HT1080 (cell line): ENCODE measurements at regions not wholly inside any gene's neighbourhood (a gene's known extent, or its start where the extent isn't known, plus 50 kb on each side); places are given as distances from the start of the nearest gene placed in this dataset.
"Not testable (repeated sequence)": the region's sequence is repeated elsewhere in the genome, so short reads cannot be mapped to it uniquely, and the experiment has no call there.

ENCODE experiments used
- DNase-seq: peaks from one replicate; pipeline ENCODE4 v3.0.0-alpha.2; 2015; ENCODE audit warnings: low read depth

- DNase-seq: no peak
These were observed 194.2 kb upstream of the HDAC4 start for GRCh38 chr2:239594772-239595608.

- DNase-seq: no peak
These were observed 193.4 kb upstream of the HDAC4 start for GRCh38 chr2:239594019-239594771.

DNA sequence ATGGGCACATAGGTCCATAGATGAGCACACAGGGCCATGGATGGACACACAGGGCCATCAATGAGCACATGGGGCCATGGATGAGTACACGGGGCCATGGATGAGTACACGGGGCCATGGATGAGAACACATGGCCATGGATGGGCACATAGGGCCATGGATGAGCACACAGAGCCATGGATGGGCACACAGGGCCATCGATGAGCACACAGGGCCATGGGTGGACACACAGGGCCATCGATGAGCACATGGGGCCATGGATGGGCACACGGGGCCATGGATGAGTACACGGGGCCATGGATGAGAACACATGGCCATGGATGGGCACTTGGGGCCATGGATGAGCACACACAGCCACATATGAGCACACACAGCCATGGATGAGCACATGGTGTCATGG is 192.6 kb upstream of the HDAC4 start:
- no peak for DNase-seq

DNA sequence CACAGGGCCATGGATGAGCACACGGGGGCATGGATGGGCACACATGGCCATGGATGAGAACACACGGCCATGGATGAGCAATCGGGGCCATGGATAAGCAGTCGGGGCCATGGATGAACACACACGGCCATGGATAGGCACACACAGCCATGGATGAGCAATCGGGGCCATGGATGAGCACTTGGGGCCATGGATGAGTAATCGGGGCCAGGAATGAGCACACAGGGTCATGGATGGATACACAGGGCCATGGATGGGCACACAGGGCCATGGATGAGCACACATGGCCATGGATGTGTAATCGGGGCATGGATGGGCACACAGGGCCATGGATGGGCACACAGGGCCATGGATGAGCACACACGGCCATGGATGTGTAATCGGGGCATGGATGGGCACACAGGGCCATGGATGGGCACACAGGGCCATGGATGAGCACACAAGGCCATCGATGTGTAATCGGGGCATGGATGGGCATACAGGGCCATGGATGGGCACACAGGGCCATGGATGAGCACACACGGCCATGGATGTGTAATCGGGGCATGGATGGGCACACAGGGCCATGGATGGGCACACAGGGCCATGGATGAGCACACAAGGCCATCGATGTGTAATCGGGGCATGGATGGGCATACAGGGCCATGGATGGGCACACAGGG is 191.9 kb upstream of the HDAC4 start:
- not testable (repeated sequence) for DNase-seq

DNA sequence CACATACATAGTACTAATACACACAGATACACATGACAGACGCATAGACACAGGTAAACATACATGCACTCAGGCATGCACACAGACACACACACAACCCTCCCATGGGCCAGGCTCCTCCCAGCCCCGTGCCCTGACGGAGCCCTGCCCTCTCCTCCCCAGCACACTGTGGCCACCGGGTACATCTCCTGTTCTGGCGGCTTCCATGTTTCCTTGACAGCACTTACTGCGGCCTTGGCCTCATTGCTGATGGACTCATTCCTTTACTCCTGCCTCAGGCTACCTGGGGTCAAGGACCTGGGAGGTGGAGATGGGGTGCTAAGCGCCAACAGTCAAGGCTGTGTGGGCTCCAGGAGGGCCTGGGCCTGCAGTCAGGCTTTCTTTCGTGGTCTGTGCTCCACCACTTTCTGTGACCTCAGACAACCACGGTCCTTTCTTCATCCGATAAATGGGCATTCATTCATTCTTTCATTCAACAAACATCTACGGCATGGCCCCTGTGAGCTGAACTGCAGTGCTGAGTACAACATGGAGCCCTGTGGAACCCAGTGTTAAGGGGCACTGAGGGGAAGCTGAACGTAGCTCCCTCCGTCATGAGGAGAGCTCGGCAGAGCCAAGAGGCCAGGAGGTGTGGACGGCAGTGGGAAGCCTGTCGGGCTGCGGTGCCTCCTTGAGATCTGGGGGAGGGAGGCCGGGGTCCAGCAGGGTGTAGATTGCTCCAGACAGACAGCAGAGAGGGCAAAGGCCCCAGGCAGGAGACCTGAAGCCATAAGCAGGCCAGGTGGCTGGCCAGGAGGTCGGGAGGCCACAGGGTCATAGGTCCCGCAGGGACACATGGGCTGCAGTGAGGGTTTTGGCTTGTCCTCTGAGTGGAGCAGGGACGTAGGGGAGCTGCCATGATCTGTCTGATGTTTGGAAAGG is 190.4 kb upstream of the HDAC4 start:
- DNase-seq: no peak

DNA sequence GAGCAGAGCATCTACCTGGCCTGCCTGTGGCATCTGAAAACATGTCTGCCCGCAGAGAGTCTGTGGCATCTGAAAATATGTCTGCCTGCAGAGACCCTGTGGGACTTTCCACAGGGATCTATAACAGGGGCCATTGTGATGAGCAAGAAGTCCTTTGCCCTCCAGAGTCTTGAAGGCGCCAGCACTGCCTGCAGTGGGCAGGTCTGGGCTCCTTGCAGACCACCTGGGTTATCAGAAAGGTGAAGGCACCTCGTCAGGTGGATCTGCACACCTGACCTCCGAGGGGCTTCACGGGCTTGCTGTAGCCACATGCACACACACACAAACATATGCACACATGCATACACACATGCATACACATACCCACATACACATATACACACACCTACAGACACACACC is 189.5 kb upstream of the HDAC4 start:
- no peak for DNase-seq

DNA sequence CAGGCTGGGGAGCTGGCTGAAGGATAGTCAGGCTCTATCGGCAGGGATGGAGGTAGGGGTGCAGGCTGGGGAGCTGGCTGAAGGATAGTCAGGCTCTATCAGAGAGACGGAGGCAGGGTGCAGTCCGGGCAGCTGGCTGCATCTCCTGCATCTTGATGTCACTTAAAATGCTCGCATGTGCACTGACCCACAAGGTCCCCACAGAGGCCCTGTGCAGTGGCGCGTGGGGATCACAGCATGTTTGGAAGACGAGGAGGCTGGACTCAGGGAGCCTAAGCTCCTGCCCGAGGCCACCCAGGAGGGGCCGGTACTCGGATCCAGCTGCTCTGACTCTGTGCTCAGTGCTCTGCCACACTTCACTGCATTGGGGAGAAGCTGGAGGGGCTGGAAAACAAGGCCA is 189.0 kb upstream of the HDAC4 start:
- no peak for DNase-seq

- DNase-seq: no peak
These were observed 188.5 kb upstream of the HDAC4 start for GRCh38 chr2:239589270-239589825.

DNA sequence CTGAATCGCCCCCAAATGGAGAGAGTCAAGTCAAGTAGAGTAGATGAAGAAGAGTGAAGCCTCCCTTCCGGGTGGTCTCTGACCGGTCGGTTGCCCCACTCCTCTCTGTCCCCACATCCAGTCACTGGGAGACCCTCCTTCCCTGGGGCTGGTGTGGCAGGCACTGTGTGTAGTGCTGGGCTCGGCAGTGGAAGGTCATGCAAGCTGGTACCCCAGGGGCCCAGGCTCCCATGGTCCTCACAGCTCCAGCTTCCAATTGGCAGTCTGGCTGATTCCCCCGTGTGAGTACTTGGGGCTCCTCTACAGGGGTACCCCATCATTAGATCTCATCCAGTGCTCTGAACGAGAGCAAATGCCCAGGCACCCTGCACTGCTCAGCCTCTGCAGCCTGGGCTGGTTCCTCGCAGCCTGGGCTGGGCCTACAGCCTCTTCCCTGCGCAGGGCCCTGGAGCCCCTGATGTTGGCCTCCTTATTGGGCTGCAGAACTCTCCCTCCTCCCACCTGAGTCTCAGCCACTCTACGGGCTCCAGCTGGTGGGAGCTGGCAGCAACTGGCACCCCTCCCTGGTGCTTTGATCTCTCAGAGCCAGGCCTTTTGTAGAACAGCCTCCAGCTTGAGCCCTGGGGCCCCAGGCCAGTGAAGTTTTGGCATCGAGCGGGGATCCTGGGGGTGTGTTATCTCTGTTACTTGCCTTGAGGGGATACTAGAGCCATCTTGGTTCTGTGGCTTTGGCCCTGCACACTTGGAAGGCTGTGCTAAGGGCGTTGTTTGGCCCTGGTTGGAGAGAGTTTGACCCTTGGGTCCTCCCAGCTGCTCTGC is 187.8 kb upstream of the HDAC4 start:
- DNase-seq: no peak

DNA sequence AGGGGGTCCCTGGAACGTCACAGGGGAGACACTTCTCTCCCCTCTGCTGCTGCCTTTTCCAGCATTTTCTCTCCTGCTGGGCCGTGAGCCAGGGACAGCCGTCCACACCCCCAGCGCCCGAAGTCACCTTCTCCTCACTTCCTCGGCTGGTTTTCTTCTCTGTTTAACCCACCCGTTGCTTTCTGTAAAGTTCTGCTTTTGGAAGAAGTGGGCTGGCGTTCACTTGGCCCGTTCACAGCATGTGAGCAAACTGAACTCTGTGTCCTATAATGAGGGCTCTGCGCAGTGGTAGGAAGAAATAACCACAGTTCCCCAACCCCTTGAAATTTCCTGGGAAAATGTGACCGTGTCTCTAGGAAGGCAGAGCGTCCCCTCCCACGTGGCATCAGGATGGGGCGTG is 187.0 kb upstream of the HDAC4 start:
- no peak for DNase-seq

- DNase-seq: no peak
These were observed 186.5 kb upstream of the HDAC4 start for GRCh38 chr2:239587311-239587731.

- no peak for DNase-seq
These were observed 186.0 kb upstream of the HDAC4 start for GRCh38 chr2:239586651-239587310.

GRCh38 chr2:239585422-239585821 is 184.6 kb upstream of the HDAC4 start:
- DNase-seq: peak; percentile 10

GRCh38 chr2:239584986-239585385 is 184.2 kb upstream of the HDAC4 start:
- no peak for DNase-seq

DNA sequence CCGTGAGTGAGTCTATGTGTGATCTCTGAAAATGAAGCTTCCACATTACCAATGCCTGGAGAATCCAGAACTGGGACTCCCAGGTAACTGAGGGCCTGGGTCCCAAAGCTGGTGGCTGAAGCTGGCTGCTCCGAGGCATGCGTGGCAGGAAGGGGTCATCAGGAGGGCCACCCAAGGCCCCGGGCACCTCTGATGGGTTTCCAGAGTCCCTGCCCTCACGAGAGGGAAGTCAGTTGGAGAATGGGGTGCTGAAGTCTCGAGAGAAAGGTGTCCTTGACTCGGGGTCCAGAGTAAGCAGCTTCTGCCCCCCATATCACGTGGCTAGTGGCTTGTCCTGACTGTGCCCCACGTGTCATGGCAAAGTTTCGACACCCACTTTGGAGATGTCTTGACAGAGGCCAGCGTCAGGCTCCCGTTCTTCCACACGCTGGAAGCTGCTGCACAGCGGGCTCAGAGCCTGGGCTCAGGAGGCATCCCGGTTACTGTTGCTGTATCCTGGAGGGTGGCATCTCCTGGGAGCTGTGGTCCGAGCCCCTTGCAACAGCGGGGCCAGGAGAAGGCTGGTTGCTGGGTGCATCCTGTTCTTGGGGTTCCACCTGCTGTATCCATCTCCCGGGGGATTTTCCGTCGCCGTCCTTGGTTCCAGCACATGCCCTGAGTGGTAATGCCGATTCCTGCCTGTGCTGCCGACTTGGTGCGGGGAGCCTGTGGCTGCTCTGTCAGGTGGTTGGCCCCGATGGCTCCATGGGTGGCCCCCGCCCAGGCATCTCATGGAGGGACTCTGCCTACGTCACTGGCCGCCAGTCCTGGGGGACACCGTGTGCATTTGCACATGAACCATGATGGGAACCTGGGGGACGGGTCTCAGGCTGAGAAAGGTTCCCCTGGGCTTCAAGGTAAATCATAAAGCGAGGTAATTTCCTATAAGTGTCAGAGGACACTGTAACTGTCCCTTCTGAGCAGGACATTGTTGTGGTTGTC is 183.3 kb upstream of the HDAC4 start:
- DNase-seq: no peak

GRCh38 chr2:239583171-239583878 is 182.5 kb upstream of the HDAC4 start:
- no peak for DNase-seq

DNA sequence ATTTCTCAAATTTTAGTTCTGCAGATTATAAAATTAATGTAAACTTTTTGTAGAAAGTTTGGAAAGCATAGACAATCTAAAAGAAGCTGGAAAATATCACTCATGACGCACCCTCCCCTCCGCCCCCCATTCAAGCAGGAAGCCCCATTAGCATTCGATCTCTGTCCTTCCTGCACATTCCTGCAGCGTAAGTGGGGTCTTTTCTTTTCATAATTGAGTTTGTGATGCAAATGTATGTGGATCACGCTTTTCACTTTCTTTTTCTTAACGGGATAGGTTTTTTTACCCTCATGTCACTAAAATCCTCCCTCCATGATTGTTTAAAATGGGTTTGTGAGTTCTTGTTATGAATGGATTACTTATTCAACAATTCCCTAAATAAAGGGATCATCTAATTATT is 181.7 kb upstream of the HDAC4 start:
- no peak for DNase-seq
